ENCODE measurements at regions not wholly inside any gene's neighbourhood (a gene's known extent, or its start where the extent isn't known, plus 50 kb on each side); places are given as distances from the start of the nearest gene placed in this dataset.

GRCh38 chr2:71888751-71889445 is 258.8 kb downstream of the CYP26B1 start:
- DNase-seq (ENCODE audit: insufficient read length, low spot score) (no peak), FAIRE-seq (no peak)
- TF ChIP-seq CTCF (IDR thresholded peaks at IDR 0.05; ENCODE audit: insufficient read depth, missing control alignments), result no peak

- TF ChIP-seq CTCF (IDR thresholded peaks at IDR 0.05; ENCODE audit: insufficient read depth, missing control alignments), result no peak
- no peak for FAIRE-seq
Measured at GRCh38 chr2:71887196-71887595, 260.5 kb downstream of the CYP26B1 start.

GRCh38 chr2:71886241-71886640 is 261.4 kb downstream of the CYP26B1 start:
- DNase-seq (ENCODE audit: insufficient read length, low spot score) (no peak), FAIRE-seq (no peak)
- TF ChIP-seq CTCF (IDR thresholded peaks at IDR 0.05; ENCODE audit: insufficient read depth, missing control alignments), result no peak

More at GRCh38 chr2:71887196-71887595, 260.5 kb downstream of the CYP26B1 start:
- DNase-seq (ENCODE audit: insufficient read length, low spot score), result no peak

- DNase-seq (ENCODE audit: insufficient read length, low spot score) (no peak), FAIRE-seq (no peak)
- TF ChIP-seq CTCF (IDR thresholded peaks at IDR 0.05; ENCODE audit: insufficient read depth, missing control alignments), result no peak
Measured at GRCh38 chr2:71884303-71885042, 263.2 kb downstream of the CYP26B1 start.

GRCh38 chr2:71882949-71883472 is 264.7 kb downstream of the CYP26B1 start:
- no peak for FAIRE-seq
- no peak for TF ChIP-seq CTCF (IDR thresholded peaks at IDR 0.05; ENCODE audit: insufficient read depth, missing control alignments)
- no peak for DNase-seq (ENCODE audit: insufficient read length, low spot score)

GRCh38 chr2:71882236-71882946 is 265.3 kb downstream of the CYP26B1 start:
- TF ChIP-seq CTCF (IDR thresholded peaks at IDR 0.05; ENCODE audit: insufficient read depth, missing control alignments), result no peak
- DNase-seq (ENCODE audit: insufficient read length, low spot score) (no peak), FAIRE-seq (no peak)

Data from D721Med (cell line).